Activated CD4-positive, alpha-beta T cell treated with anti-CD3 and anti-CD28 coated beads, Interleukin-2, amount 50 U/mL, for 24 hours (primary cell): ENCODE measurements at regions not wholly inside any gene's neighbourhood (a gene's known extent, or its start where the extent isn't known, plus 50 kb on each side); places are given as distances from the start of the nearest gene placed in this dataset.

Experiments
- DNase-seq, 2 donors: peaks; one replicate each; pipeline ENCODE4 v3.0.0-alpha.2; 2020; ENCODE audit warnings: low read depth in 1 of 2, low spot score in 1 of 2

DNA sequence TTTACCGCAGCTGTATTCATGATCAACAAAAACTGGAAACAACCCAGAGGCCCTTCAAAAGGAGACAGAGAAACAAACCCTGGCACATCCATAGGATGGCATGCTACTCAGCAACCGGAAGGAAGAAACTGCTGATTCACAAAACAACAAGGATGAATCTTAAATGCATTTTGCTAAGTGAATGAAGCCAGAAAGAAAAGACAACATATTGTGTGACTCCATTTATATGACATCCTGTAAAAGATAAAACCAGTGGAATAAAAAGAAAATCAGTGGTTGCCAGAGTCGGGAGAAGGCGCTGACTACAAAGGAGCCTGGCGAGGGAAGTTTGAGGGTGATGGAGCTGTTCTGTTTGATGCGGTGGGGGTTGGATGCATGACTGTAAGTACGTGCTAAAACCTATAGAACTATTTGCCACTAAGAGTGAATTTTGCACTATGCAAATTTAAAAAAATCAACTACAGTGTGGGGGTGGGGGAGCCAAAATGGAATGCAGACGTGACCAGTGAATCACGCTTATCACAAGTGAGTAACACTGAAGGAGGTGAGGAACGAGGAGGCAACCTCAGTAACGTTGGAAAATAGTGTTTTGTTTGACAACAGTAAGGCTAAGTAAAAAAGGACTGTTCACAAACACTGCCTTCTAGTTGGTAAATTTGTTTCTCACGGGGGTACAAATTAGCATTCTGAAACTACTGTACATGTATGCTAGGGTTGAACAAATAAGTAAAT, 108.9 kb downstream of the INHBB start:
- no peak for DNase-seq

GRCh38 chr2:120455390-120455789, 109.5 kb downstream of the INHBB start:
- DNase-seq = no peak

DNA sequence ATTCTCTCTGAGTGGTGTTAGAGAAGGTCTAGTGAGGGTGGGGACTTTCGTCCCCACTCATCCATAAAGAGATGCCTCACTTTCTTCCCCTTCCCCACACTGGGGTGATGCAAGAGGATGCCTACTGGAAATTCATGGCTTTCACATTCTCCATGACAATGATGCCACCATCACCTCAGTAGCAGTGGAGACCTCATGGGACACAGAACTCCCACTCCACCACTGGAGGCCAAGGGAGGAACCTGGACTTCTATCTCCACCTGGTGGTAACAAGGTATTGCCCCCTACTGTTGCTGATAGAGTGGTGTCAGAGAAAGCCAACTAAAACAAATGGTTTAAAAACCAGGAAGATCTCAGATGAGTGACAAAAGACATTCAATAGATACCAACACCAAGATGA, 110.9 kb downstream of the INHBB start:
- no peak for DNase-seq

DNA sequence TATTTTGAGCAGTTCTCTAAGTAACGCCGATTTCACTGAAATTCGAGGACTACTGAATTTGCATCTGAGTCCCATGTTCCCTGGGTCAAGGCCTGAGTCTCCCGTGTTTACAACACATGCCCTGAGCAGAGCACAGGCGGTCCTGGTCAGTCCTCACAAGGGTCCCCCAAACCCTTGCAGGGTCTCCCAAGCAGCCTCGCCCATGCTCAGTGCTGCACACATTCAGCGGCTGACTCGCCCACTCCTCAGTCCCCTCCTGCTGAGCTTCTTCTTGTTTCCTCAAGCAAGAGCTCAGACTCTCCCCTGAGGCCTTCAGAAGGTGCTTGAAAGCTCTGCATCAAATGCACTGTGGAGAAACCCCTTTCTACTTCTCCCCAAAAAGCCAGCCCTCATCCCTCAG, 114.6 kb downstream of the INHBB start:
- no peak for DNase-seq

GRCh38 chr2:120461092-120461491, 115.2 kb downstream of the INHBB start:
- DNase-seq = no peak

GRCh38 chr2:120461546-120462537, 115.9 kb downstream of the INHBB start:
- no peak for DNase-seq

- DNase-seq = no peak
Measured at GRCh38 chr2:120463527-120463926, 117.6 kb downstream of the INHBB start.

DNA sequence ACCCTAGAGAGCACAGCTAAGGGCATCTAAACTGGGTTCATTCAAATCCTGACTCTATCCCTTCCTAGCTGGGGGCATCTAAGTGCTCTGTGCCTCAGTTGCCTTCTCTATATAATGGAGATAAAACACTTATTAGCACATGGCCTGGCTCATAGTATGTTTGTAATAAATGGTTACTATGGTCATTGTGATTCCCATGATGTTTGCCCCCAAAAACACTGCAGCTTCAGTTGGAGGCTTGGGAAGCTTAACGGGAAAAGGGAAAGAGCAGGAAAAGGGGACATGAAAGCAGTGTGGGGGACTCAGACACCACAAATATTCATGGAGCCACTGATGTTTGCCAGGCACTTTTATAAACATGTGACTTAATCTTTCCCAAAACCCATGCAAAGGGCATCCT, 118.1 kb downstream of the INHBB start:
- no peak for DNase-seq

DNA sequence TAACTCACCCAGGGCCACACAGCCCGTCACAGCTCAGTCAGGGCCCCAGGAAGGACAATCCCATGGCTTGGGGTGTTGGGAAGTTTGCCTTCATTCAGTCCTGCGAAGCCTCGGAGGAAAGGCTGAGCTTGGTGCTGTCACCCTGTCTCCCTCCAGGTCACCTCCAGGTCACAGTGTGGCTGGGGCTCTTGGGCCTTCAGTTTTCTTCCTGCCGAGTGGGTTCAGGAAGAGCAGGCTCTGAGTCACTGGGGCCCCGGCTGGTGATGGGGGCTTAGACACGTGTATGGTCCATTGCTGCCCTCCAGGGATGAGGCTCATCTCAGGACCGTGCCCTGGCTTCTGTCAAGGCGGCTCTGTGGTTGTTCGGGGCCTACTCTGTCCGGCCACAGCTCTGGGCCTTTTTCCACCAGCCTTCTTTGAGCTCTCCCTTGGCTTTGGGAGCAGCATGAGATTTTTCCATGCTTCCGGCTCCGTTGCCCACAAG, 118.6 kb downstream of the INHBB start:
- DNase-seq = no peak

- DNase-seq = no peak
Measured at GRCh38 chr2:120465012-120465700, 119.2 kb downstream of the INHBB start.

GRCh38 chr2:120465701-120465988, 119.7 kb downstream of the INHBB start:
- DNase-seq = no peak

GRCh38 chr2:120465989-120466703, 120.2 kb downstream of the INHBB start:
- DNase-seq = no peak

GRCh38 chr2:120466704-120467054, 120.7 kb downstream of the INHBB start:
- no peak for DNase-seq

GRCh38 chr2:120468136-120468535, 122.2 kb downstream of the INHBB start:
- no peak for DNase-seq

GRCh38 chr2:120469426-120469825, 123.5 kb downstream of the INHBB start:
- DNase-seq = no peak

- DNase-seq = no peak
Measured at GRCh38 chr2:120470041-120470965, 124.4 kb downstream of the INHBB start.

DNA sequence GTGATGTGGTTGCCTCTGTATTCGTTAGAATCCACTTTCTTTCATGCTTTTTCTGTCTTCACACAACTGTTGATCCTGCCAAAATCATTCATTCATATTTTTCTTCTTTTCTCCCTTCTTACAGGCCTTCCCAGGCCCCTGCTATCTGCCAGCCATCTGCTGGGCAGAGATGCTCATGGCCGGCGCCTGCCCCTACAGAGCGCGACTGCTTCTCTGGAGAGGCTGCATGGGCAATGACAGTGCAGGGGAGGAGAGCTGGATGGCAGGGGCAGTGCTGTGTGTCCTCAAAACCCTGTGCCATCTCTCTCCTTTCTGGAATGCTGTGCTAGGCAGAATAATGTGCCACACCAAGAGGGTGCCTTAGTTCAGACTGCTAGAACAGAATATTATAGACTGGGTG, 125.2 kb downstream of the INHBB start:
- DNase-seq = no peak

DNA sequence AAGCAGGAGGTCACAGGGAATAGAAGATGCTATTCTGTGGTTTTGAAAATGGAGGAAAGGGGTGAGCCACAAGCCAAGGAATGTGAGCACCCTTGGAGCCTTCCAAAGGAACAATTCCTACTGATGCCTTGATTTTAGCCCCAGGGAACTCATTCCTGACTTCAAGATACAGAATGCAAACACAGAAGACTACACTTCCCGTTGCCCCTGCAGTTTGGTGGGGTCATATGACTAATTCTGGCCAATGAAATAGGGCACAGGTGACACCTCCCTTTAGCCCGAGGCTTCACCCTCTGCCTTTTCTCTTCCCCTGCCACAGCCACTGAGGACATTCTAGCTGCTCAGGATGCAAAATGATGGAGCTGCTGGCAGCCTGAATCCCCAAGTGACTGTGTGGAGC, 126.1 kb downstream of the INHBB start:
- DNase-seq = no peak

GRCh38 chr2:120472891-120473309, 127.0 kb downstream of the INHBB start:
- no peak for DNase-seq
